ENCODE measurements at regions not wholly inside any gene's neighbourhood (a gene's known extent, or its start where the extent isn't known, plus 50 kb on each side); places are given as distances from the start of the nearest gene placed in this dataset.

DNA sequence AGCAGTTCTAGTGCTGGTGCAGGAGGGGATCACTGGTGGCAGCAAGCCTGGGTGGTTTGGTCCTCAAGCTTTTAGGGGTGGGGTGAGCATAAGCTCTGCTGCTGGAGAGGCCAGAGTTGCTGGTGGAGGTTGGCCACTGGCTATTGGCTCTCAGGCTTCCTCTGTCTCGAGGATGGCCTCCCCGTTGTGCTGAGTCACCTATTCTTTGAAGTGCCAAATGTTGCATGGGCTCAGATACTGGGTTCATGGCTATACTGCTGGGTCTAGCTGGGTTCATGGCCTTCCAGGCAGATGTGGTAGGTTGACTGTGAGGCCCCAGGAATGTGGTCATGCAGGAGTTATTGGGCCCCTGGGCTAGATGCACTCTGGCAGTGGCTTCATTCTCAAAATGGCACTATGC lies 466.3 kb downstream of the NAF1 start:
- Mint-ChIP-seq H3K27me3 (ENCODE audit: insufficient read depth) (no peaks in the 10 kb centered on the region), H3K36me3 (ENCODE audit: low read depth) (no peaks in the 10 kb centered on the region), H3K4me3 (no peak overlapping the region), H3K9me3 (no peaks in the 10 kb centered on the region), H3K4me1 (peaks cover 2% of the 10 kb centered on the region), H3K27ac (no peak overlapping the region)
- Histone ChIP-seq H3K36me3 (ENCODE audit: control insufficient read depth, insufficient read depth, low read length) (no peaks in the 10 kb centered on the region), H3K9ac (ENCODE audit: extremely low read depth, low read length, poor library complexity, severe bottlenecking) (no peak overlapping the region), H3K27ac (ENCODE audit: low read depth, low read length) (no peak overlapping the region), H3K27me3 (ENCODE audit: control insufficient read depth, insufficient read depth, low read length, poor library complexity, severe bottlenecking) (no peaks in the 10 kb centered on the region), H3K9me3 (ENCODE audit: control insufficient read depth, low read length) (peaks cover 11% of the 10 kb centered on the region), H3K4me1 (ENCODE audit: control insufficient read depth, insufficient read depth, low read length) (peaks cover 2% of the 10 kb centered on the region), H3K4me3 (ENCODE audit: low read length) (no peak overlapping the region)
- 82 to 100% methylated on average over 2 of the region's 2 CpGs for WGBS, 2 experiments (ENCODE audit: insufficient coverage in 1 of 2, insufficient read length in 1 of 2)
- no peak for DNase-seq
- TF ChIP-seq, protein P1, sequence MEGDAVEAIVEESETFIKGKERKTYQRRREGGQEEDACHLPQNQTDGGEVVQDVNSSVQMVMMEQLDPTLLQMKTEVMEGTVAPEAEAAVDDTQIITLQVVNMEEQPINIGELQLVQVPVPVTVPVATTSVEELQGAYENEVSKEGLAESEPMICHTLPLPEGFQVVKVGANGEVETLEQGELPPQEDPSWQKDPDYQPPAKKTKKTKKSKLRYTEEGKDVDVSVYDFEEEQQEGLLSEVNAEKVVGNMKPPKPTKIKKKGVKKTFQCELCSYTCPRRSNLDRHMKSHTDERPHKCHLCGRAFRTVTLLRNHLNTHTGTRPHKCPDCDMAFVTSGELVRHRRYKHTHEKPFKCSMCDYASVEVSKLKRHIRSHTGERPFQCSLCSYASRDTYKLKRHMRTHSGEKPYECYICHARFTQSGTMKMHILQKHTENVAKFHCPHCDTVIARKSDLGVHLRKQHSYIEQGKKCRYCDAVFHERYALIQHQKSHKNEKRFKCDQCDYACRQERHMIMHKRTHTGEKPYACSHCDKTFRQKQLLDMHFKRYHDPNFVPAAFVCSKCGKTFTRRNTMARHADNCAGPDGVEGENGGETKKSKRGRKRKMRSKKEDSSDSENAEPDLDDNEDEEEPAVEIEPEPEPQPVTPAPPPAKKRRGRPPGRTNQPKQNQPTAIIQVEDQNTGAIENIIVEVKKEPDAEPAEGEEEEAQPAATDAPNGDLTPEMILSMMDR (conservative IDR thresholded peaks at IDR 0.05): no peak

DNA sequence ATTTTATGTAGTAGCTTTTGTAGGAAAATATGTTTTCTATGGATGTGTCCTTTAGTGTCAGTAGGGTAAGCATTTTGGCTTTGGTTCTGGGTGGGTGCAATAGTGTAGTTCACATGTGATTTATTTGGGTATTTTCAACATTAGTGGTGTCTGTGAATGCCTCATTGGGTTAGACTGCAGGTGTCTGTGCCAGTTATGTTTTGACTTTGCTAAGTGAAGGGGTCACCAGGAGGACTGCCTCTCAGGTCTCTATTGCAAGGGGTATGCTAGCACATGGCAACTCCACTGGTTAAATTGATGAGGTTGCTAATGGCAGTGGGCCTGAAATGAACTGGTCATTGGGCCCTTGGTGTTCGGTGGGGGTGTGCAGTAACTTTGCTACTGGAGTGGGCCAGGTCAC lies 467.1 kb downstream of the NAF1 start:
- no peaks in the 10 kb centered on the region for H3K27me3 ChIP-seq (ENCODE audit: control insufficient read depth, insufficient read depth, low read length, poor library complexity, severe bottlenecking)
- H3K27me3 Mint-ChIP-seq (ENCODE audit: insufficient read depth): no peaks in the 10 kb centered on the region
- H3K36me3 Mint-ChIP-seq (ENCODE audit: low read depth): no peaks in the 10 kb centered on the region
- H3K27ac Mint-ChIP-seq: no peak overlapping the region
- no peak overlapping the region for H3K4me3 Mint-ChIP-seq
- TF ChIP-seq, protein P1 (conservative IDR thresholded peaks at IDR 0.05): no peak
- 91 to 100% methylated on average over 1 of the region's 1 CpG for WGBS, 2 experiments (ENCODE audit: insufficient coverage in 1 of 2, insufficient read length in 1 of 2)
- no peak for DNase-seq
- H3K4me1 Mint-ChIP-seq: no peaks in the 10 kb centered on the region
- no peak overlapping the region for H3K27ac ChIP-seq (ENCODE audit: low read depth, low read length)
- no peaks in the 10 kb centered on the region for H3K36me3 ChIP-seq (ENCODE audit: control insufficient read depth, insufficient read depth, low read length)
- H3K9me3 Mint-ChIP-seq: no peaks in the 10 kb centered on the region
- peaks cover 18% of the 10 kb centered on the region for H3K9me3 ChIP-seq (ENCODE audit: control insufficient read depth, low read length)
- no peaks in the 10 kb centered on the region for H3K4me1 ChIP-seq (ENCODE audit: control insufficient read depth, insufficient read depth, low read length)
- no peak overlapping the region for H3K9ac ChIP-seq (ENCODE audit: extremely low read depth, low read length, poor library complexity, severe bottlenecking)
- no peak overlapping the region for H3K4me3 ChIP-seq (ENCODE audit: low read length)

DNA sequence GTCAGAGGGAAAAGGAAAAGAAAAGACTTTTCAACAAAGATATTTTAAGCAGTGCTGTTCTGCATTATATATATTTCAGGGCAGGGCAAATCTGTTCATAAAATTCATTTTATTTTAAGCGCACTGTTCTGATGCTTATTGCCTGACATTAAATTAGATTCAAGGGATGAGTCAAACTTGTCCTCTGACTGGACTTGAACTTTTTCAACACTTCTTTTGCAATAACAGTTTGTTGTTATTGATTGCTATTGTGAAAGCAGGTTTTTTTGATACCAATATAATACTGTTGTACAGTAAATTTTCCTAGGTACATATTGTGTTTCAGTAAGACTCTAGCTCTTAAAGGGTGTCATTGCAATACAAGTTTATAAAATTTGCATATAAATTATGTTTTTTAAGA lies 481.3 kb downstream of the NAF1 start:
- peaks cover 8% of the 10 kb centered on the region for H3K4me1 Mint-ChIP-seq
- TF ChIP-seq, protein P1 (conservative IDR thresholded peaks at IDR 0.05): no peak

More for the DNA sequence above, 481.3 kb downstream of the NAF1 start:
- H3K9me3 Mint-ChIP-seq: no peaks in the 10 kb centered on the region
- Histone ChIP-seq H3K36me3 (ENCODE audit: control insufficient read depth, insufficient read depth, low read length) (no peaks in the 10 kb centered on the region), H3K27ac (ENCODE audit: low read depth, low read length) (no peak overlapping the region), H3K9ac (ENCODE audit: extremely low read depth, low read length, poor library complexity, severe bottlenecking) (no peak overlapping the region), H3K4me1 (ENCODE audit: control insufficient read depth, insufficient read depth, low read length) (no peaks in the 10 kb centered on the region), H3K4me3 (ENCODE audit: low read length) (no peak overlapping the region), H3K9me3 (ENCODE audit: control insufficient read depth, low read length) (peaks cover 4% of the 10 kb centered on the region), H3K27me3 (ENCODE audit: control insufficient read depth, insufficient read depth, low read length, poor library complexity, severe bottlenecking) (no peaks in the 10 kb centered on the region)
- 100% methylated on average over 1 of the region's 1 CpG for WGBS, 2 experiments (ENCODE audit: insufficient coverage in 1 of 2, insufficient read length in 1 of 2)
- H3K27me3 Mint-ChIP-seq (ENCODE audit: insufficient read depth): no peaks in the 10 kb centered on the region
- DNase-seq: no peak
- H3K36me3 Mint-ChIP-seq (ENCODE audit: low read depth): no peaks in the 10 kb centered on the region
- H3K4me3 Mint-ChIP-seq: no peak overlapping the region
- H3K27ac Mint-ChIP-seq: no peak overlapping the region

Data from endodermal cell (in vitro differentiated cells).